GM12878 (cell line): ENCODE measurements at regions not wholly inside any gene's neighbourhood (a gene's known extent, or its start where the extent isn't known, plus 50 kb on each side); places are given as distances from the start of the nearest gene placed in this dataset.

Experiments used
- CREB1 ChIP-seq: IDR thresholded peaks from 2 replicates; pipeline ENCODE4 v1.6.1; 2012; ENCODE audit warnings: low read depth, mild to moderate bottlenecking, inconsistent platforms
- CREM ChIP-seq: IDR thresholded peaks from 2 replicates; pipeline ENCODE4 v1.6.1; 2014; ENCODE audit warnings: antibody characterized with exemption, low read depth
- FOXK2 ChIP-seq: fragments of 450-650 bp; IDR thresholded peaks from 2 replicates; pipeline ENCODE4 v1.6.1; 2017; ENCODE audit warnings: mild to moderate bottlenecking, moderate library complexity
- MYC ChIP-seq: IDR thresholded peaks from 2 replicates; pipeline ENCODE4 v1.6.1; 2011; ENCODE audit warnings: mild to moderate bottlenecking, low read length, moderate library complexity, inconsistent platforms; ENCODE audit not compliant: insufficient read depth, insufficient replicate concordance, insufficient read length, severe bottlenecking
- POLR2AphosphoS5 ChIP-seq: IDR thresholded peaks from 2 replicates; pipeline ENCODE4 v1.6.1; 2011; ENCODE audit warnings: mild to moderate bottlenecking, low read length, inconsistent platforms
- RAD21 ChIP-seq: IDR thresholded peaks from 2 replicates; pipeline ENCODE4 v1.6.1; 2011; ENCODE audit warnings: mild to moderate bottlenecking, low read depth, low read length, moderate library complexity; ENCODE audit not compliant: insufficient read depth
- SUZ12 ChIP-seq: fragments of 200-600 bp; sonication (generic); IDR thresholded peaks from one replicate; pipeline ENCODE4 v1.6.1; 2018; ENCODE audit warnings: antibody characterized with exemption, mild to moderate bottlenecking; ENCODE audit not compliant: unreplicated experiment
- WRNIP1 ChIP-seq: IDR thresholded peaks from 2 replicates; pipeline ENCODE4 v1.6.1; 2011; ENCODE audit warnings: low read depth, low read length, improper control_type of control experiment, borderline replicate concordance
- TF ChIP-seq, protein P1 (sequence below): fragments of 150-350 bp; IDR thresholded peaks from 2 replicates; pipeline ENCODE4 v1.6.1; 2016; ENCODE audit warnings: low read depth, low read length
- TF ChIP-seq, protein P2 (sequence below), 3 experiments: IDR thresholded peaks in 2 of 3; conservative IDR thresholded peaks in 1 of 3; 2 replicates each; pipeline ENCODE4 v1.5.1; 2011; ENCODE audit warnings: low read depth in 3 of 3, low read length in 3 of 3, mild to moderate bottlenecking in 3 of 3, control low read depth in 2 of 3, moderate library complexity in 2 of 3, inconsistent platforms in 1 of 3, mixed read lengths in 1 of 3; ENCODE audit not compliant: control insufficient read depth in 2 of 3, insufficient read depth in 1 of 3; ENCODE audit errors: extremely low read depth in 1 of 3
- TF ChIP-seq, protein P3 (sequence below): IDR thresholded peaks from 2 replicates; pipeline ENCODE4 v1.6.1; 2011; ENCODE audit warnings: low read depth, low read length, improper control_type of control experiment, borderline replicate concordance

DNA sequence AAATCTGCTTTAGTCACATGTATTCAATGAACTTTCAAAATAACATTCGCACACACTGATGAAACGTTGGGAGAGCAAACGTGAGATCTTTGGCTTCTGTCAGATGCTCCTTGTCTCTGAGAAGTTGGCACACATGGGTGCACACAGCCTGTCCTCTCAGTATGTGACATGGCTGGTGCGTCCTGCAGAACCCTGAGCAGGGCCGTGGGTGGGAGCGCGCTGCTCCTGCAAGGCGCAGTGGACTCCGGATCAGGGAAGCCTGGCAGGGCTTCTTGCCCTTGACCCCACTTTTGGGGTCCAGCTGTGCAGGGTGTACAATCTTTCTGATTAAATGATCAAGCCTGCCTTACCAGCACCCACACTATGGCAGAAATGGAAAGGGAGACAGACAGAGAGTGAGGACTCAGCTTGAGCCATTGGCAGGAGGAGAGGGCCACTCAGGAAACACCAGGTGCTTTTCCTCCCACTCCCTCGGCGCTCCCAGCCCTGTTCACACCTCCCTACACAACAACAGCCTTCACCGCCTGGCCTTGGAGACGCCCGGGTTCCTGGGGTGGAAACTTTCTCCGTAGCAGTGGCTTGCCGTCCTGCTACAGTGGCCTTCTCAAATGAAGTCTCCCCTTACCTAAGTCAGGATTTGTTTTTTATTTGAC is 108.4 kb upstream of the SNTG2 start:
- TF ChIP-seq SUZ12 (no peak), FOXK2 (no peak), CREB1 (no peak), MYC (no peak), CREM (no peak), WRNIP1 (no peak), RAD21 (no peak), POLR2AphosphoS5 (no peak)
- TF ChIP-seq, protein P1, sequence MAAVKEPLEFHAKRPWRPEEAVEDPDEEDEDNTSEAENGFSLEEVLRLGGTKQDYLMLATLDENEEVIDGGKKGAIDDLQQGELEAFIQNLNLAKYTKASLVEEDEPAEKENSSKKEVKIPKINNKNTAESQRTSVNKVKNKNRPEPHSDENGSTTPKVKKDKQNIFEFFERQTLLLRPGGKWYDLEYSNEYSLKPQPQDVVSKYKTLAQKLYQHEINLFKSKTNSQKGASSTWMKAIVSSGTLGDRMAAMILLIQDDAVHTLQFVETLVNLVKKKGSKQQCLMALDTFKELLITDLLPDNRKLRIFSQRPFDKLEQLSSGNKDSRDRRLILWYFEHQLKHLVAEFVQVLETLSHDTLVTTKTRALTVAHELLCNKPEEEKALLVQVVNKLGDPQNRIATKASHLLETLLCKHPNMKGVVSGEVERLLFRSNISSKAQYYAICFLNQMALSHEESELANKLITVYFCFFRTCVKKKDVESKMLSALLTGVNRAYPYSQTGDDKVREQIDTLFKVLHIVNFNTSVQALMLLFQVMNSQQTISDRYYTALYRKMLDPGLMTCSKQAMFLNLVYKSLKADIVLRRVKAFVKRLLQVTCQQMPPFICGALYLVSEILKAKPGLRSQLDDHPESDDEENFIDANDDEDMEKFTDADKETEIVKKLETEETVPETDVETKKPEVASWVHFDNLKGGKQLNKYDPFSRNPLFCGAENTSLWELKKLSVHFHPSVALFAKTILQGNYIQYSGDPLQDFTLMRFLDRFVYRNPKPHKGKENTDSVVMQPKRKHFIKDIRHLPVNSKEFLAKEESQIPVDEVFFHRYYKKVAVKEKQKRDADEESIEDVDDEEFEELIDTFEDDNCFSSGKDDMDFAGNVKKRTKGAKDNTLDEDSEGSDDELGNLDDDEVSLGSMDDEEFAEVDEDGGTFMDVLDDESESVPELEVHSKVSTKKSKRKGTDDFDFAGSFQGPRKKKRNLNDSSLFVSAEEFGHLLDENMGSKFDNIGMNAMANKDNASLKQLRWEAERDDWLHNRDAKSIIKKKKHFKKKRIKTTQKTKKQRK = no peak
- TF ChIP-seq, protein P2, sequence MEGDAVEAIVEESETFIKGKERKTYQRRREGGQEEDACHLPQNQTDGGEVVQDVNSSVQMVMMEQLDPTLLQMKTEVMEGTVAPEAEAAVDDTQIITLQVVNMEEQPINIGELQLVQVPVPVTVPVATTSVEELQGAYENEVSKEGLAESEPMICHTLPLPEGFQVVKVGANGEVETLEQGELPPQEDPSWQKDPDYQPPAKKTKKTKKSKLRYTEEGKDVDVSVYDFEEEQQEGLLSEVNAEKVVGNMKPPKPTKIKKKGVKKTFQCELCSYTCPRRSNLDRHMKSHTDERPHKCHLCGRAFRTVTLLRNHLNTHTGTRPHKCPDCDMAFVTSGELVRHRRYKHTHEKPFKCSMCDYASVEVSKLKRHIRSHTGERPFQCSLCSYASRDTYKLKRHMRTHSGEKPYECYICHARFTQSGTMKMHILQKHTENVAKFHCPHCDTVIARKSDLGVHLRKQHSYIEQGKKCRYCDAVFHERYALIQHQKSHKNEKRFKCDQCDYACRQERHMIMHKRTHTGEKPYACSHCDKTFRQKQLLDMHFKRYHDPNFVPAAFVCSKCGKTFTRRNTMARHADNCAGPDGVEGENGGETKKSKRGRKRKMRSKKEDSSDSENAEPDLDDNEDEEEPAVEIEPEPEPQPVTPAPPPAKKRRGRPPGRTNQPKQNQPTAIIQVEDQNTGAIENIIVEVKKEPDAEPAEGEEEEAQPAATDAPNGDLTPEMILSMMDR (IDR thresholded peaks at IDR 0.05 in 2 of 3, conservative IDR thresholded peaks at IDR 0.05 in 1 of 3; ENCODE audit: control insufficient read depth in 2 of 3, extremely low read depth in 1 of 3, insufficient read depth in 1 of 3, low read depth in 3 of 3, low read length in 3 of 3) = no peak
- TF ChIP-seq, protein P3, sequence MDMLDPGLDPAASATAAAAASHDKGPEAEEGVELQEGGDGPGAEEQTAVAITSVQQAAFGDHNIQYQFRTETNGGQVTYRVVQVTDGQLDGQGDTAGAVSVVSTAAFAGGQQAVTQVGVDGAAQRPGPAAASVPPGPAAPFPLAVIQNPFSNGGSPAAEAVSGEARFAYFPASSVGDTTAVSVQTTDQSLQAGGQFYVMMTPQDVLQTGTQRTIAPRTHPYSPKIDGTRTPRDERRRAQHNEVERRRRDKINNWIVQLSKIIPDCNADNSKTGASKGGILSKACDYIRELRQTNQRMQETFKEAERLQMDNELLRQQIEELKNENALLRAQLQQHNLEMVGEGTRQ = no peak
